ENCODE measurements at regions not wholly inside any gene's neighbourhood (a gene's known extent, or its start where the extent isn't known, plus 50 kb on each side); places are given as distances from the start of the nearest gene placed in this dataset.

DNA sequence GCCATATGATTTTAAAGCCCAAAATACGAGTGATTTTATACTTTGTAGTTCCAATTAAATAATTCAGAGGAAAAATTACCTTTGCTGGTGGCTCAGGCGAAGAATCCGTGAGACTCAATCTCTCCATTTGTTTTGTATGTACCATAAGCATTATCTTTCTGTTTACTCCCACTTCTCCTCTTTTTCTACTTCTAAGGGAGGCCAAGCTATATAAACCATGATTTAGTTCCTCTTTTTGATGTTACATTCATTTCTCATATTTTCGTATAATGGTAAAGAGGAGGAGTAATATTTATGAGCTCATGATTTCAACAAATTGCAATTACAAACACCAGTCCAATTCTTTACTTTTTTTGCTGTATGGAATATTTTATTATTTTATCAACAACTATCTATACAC is 50.6 kb upstream of the TES start (continued):
- TF ChIP-seq, protein P1, sequence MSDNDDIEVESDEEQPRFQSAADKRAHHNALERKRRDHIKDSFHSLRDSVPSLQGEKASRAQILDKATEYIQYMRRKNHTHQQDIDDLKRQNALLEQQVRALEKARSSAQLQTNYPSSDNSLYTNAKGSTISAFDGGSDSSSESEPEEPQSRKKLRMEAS (IDR thresholded peaks at IDR 0.05) = no peak
- TF ChIP-seq, protein P2, sequence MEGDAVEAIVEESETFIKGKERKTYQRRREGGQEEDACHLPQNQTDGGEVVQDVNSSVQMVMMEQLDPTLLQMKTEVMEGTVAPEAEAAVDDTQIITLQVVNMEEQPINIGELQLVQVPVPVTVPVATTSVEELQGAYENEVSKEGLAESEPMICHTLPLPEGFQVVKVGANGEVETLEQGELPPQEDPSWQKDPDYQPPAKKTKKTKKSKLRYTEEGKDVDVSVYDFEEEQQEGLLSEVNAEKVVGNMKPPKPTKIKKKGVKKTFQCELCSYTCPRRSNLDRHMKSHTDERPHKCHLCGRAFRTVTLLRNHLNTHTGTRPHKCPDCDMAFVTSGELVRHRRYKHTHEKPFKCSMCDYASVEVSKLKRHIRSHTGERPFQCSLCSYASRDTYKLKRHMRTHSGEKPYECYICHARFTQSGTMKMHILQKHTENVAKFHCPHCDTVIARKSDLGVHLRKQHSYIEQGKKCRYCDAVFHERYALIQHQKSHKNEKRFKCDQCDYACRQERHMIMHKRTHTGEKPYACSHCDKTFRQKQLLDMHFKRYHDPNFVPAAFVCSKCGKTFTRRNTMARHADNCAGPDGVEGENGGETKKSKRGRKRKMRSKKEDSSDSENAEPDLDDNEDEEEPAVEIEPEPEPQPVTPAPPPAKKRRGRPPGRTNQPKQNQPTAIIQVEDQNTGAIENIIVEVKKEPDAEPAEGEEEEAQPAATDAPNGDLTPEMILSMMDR (IDR thresholded peaks at IDR 0.05; ENCODE audit: low read depth, low read length, missing input control) = no peak
- TF ChIP-seq, protein P3, sequence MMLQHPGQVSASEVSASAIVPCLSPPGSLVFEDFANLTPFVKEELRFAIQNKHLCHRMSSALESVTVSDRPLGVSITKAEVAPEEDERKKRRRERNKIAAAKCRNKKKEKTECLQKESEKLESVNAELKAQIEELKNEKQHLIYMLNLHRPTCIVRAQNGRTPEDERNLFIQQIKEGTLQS (IDR thresholded peaks at IDR 0.05) = no peak

Data from liver (tissue), 3 donors.